Middle frontal gyrus (tissue), 1 donor: ENCODE measurements at regions not wholly inside any gene's neighbourhood (a gene's known extent, or its start where the extent isn't known, plus 50 kb on each side); places are given as distances from the start of the nearest gene placed in this dataset.

Experiments used
- DNase-seq: peaks from one replicate; pipeline ENCODE4 v3.0.0-alpha.2; 2015; ENCODE audit warnings: low spot score; ENCODE audit errors: extremely low spot score

DNA sequence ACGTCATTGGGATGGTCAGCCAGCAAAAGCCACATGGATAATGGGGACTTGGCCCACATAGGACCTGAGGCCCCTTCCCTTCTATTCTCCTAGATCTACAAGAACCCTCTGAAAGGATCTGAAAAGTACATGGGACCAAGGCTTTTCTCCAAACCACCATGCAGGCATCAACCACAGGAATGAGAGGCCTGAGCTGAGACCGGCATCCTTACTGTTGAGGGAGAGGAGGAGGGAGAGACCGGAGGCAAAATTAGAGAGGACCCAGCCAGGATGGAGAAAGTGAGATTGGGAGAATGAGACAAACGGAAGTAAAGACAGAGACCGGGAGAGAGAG lies 281.7 kb downstream of the RRAGC start:
- no peak for DNase-seq

- DNase-seq: no peak
Observed at GRCh38 chr1:38577385-38577784, 282.2 kb downstream of the RRAGC start.

DNA sequence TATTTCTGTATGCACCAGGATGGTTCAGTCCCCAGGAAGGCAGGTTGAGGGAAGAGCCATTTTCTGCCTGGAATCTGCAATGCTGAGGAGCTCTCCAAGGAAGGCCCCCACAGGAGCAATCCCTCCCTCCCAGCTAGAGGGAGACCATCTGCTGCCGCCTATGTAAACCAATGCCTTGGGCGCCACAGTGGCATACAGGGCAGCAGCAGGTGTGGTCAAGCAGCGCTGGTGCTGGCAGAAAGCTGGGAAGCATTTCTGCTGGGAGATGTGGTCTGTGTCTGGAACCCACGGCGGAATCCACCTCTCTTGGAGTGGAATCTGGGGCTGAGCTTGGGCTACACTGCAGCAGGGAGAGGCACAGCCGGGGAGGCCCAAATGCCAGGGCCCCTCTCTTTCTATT lies 283.3 kb downstream of the RRAGC start:
- DNase-seq: no peak

DNA sequence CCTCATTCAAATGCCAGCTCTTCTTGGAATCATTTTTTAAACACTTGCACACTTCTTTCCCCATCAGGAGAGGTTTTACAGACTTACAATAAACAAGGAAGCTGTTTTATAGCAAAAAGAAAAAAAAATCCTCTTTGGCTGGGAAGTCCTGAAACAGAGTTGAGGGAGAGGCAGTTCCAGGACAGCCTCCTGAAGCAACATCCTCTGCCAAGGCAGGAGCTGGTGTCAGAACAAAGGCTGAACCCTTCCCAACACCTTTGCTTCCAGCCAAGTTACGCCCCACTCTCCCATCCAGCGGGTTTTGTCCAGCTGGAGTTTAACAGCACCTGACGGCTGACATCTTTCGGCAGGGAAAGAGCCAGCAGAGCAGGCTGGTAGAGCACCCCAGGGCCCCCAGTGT lies 287.8 kb downstream of the RRAGC start:
- no peak for DNase-seq

- DNase-seq: no peak
Observed at GRCh38 chr1:38570657-38570975, 289.0 kb downstream of the RRAGC start.

GRCh38 chr1:38569932-38570656 lies 289.5 kb downstream of the RRAGC start:
- no peak for DNase-seq

DNA sequence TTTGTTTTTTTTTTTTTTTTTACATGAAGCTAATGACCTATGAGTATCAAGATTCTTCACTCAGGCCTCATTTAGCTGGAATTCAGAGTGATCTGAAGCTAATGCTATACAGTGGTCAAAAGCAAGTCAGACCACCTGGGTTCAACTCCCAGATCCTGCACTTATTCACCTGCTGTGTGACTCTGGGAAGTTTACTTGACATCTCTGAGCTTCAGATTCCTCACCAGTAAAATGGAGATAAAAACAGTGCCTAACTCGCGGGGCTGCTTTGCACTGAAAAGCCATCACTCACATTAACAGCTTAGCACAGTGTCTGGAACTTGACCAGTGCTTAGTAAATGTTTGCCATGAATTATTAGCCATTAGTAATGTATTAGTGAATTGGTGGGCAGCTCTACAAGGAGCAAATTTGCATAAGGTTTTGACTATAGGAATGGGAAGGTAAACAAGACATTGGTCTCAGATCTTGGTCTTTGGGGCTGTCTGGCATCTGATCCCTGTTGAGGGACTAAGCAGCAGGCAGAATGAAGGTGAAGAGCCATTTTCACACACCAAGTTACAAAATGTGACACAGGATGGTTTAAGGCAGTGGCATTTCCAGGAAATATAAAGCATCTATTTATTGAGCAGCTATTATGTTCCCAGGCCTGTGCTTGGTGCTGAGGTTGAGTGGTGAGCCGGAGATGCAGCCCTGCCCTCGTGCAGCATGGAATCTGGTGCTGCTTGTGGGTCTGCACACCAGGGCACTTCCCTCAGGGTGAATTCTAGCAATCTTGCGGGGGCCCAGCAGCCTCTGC lies 291.3 kb downstream of the RRAGC start:
- DNase-seq: no peak

GRCh38 chr1:38567401-38567800 lies 292.2 kb downstream of the RRAGC start:
- no peak for DNase-seq

- DNase-seq: no peak
Observed at GRCh38 chr1:38565020-38565491, 294.5 kb downstream of the RRAGC start.

DNA sequence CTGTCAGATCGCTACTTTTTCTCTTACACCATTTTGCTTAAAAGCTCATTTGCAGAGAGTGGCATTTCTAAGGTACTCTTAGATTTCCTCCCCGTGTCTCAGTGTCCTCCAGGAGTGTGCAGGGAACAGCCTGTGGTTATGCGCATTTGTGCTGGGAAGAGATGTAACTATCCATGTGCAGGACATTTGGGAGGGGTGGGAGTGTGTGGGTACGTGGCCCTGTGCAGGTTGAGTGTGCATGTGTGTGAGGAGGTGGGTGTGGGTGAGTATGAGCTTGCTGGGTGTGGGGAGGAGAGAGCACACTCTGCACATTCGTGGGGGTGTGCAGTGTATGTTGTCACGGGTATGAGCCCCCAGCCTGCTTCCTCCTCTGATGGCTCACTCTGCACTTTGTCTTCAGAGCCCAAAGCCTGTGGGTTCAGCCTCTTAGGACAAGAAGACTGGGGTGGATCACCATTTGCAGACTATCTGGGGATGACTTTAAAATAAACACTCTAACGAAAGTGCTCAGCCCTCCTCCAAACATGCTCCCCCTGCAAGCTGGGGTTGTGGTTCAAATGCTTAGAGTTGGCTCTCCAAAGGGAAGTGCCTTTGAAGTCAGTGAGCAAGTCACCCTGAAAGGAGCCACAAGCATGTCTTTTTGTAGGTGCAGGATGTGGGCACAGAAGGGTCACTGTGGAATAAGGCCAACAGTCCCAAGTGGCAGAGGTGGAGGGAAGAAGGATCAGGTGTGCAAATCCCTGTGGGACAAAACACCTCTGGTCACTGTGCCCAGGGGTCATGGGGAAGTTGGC lies 295.4 kb downstream of the RRAGC start:
- DNase-seq: no peak

GRCh38 chr1:38561725-38562124 lies 297.8 kb downstream of the RRAGC start:
- no peak for DNase-seq

DNA sequence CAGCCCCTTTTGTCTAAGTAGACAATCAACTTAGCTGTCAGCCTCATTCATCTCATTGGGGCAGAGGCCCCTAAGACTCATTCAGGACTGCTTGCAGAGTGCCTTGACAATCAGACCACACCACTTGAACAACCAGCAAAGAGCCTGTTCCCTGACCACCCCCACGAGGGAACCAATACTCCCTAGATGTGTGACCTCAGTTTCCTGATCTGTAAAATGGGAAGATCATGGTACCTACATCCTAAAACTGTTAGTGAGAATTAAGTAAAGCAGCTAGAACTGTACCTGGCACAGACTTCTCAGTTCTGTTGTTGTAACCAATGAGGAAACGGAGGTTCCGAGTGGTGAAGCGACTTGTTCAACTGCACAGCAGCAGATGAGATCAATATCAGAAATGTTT lies 298.5 kb downstream of the RRAGC start:
- no peak for DNase-seq

- DNase-seq: no peak
Observed at GRCh38 chr1:38560457-38560856, 299.1 kb downstream of the RRAGC start.

DNA sequence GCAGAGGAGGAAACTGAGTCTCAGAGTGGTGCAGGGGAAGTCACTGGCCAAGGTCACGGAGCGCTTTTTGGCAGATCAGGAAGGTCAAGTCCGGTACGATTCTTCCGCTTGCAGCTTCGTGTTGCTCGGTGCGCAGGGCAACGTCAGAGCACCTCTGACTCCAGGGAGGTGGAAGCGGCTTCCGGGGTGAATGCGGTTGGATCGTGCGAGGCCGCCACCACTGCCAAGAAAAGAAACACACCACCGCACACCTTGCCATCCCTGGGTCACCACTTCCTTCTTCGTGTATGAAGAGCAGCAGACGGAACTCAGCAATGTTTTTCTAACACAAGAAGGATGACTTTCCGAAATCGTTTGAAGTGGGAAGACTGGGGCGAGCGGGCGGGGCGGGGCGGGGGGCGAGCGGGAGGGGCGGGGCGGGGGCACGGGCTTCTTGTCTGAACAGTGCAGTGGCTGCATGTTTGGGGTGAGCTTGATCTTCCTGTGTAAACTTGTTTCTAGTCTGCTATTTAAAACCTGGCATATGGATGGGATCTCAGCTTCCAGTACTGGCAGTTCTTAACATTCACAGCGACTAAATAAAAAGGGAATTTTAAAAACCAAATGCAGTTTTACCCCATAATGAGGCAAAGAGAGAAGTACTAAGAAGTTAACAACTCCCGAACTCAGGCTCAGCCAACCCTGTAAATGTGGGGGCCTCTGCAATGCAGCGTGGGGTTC lies 300.0 kb downstream of the RRAGC start:
- no peak for DNase-seq

GRCh38 chr1:38558500-38559445 lies 300.8 kb downstream of the RRAGC start:
- DNase-seq: no peak

DNA sequence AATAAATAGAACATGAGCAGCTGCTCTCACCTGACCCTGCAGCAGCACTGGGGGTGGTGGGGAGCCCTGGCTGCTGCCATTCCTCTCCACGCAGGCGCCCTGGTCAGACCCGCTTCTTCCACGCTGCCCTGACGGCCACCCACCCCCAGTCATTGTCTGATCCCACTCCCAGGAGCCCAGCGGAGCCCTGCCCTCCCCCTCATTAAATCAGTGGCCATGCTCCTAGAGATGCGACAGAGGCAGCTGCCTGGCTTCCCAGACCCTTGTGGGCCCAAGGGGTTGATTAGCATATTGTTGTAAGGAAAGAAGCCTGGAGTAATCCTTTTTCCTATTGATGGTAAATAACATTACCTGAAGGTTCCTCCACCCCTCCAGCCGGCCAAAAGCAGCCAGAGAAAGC lies 301.5 kb downstream of the RRAGC start:
- no peak for DNase-seq

GRCh38 chr1:38555594-38555993 lies 304.0 kb downstream of the RRAGC start:
- DNase-seq: no peak

DNA sequence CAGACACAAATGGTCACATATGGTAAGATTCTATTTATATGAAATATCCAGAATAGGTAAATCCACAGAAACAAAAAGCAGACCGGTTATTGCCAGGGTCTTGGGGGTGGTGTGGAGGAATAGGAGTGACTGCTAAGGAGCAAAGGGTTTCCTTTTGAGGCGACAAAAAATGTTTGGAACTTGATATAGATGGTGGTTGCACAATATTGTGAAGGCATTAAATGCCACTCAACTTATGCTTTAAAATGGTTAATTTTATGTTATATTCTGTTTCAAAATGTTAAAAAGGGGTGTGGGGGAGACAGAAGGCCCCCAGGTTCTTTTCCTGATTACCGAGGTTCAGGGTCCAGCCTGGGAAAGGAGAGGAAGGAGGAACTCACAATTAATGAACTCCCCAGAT lies 304.4 kb downstream of the RRAGC start:
- no peak for DNase-seq

- DNase-seq: no peak
Observed at GRCh38 chr1:38551318-38552307, 308.0 kb downstream of the RRAGC start.
